AG09309 (cell line): ENCODE measurements at regions not wholly inside any gene's neighbourhood (a gene's known extent, or its start where the extent isn't known, plus 50 kb on each side); places are given as distances from the start of the nearest gene placed in this dataset.

ENCODE experiments used
- DNase-seq: peaks from one replicate; pipeline ENCODE4 v3.0.0-alpha.2; 2010; ENCODE audit warnings: low read depth
- H3K4me3 ChIP-seq: 2 replicates; pipeline ENCODE4 v1.5.1; 2011; ENCODE audit warnings: mild to moderate bottlenecking, low read depth, low read length, moderate library complexity; ENCODE audit not compliant: control insufficient read depth
- CTCF ChIP-seq: IDR thresholded peaks from 2 replicates; pipeline ENCODE4 v1.5.1; 2011; ENCODE audit warnings: mild to moderate bottlenecking, low read depth, low read length, inconsistent platforms; ENCODE audit not compliant: insufficient read depth, control insufficient read depth; ENCODE audit errors: missing control alignments

- DNase-seq = no peak
- TF ChIP-seq CTCF = no peak
- no peak overlapping the region for H3K4me3 ChIP-seq
Measured at GRCh38 chr21:32120230-32120629, 158.6 kb downstream of the MIS18A start.

- no peak overlapping the region for H3K4me3 ChIP-seq
- no peak for TF ChIP-seq CTCF
- no peak for DNase-seq
Measured at GRCh38 chr21:32119811-32120210, 159.0 kb downstream of the MIS18A start.

DNA sequence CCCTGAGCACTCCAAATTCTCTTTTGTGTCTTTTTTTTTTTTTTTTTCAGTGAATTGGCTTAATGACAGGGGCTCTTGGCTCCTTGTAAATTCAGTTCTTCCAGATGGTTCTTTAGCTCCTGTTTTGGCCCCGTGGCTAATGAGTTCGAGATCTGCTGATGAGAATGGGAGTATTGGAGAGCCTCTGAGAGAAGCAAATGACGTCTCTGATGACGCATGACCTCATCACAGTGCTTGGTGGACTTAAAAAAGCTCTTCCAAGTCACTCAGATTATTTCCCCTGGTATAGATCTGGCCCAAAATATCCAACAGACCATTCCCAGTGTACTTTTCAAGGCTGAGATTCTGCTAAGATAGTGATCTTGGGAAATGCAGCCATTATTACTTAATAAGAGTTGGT, 159.5 kb downstream of the MIS18A start:
- no peak overlapping the region for H3K4me3 ChIP-seq
- no peak for DNase-seq
- TF ChIP-seq CTCF = no peak

- H3K4me3 ChIP-seq = no peak overlapping the region
- no peak for DNase-seq
- TF ChIP-seq CTCF = no peak
Measured at GRCh38 chr21:32114419-32115035, 164.3 kb downstream of the MIS18A start.

DNA sequence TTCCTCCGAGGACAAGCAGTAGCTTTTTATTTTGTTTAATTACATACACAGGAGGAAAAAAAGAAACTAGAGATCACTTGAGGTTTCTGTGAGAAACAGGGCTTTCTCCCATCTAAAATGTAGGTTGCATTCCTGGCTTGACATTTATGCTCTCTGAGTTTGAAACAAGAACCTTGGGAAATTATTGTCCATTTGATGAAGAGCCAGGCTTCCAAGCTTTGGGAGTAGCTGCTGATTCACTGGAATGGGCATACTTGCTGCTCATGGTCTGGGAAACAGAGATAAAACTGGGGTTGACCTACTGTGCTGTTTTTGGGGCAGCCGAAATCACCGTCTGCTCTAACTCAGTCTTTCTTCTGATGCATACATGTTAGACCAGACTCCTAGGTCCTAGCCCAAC, 165.4 kb downstream of the MIS18A start:
- DNase-seq = no peak
- TF ChIP-seq CTCF = no peak
- no peak overlapping the region for H3K4me3 ChIP-seq

DNA sequence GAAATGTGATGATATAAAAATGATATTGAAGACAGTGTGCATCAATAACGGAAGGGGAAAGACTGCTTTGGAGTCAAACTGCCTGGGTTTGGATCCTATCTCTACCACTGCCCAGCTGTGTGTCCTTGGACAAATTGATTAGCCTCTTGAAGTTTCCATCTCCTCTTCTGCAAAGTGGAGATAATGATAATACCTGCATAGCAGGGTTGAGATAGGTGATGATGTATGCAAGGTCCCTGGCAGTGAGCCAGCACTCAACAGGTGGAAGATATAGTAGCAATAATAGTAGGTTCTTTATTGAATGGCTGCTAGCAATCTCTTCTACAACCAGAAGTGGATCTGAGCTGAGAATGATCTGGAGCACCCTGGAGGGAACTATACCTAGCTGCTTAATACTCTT, 166.7 kb downstream of the MIS18A start:
- no peak overlapping the region for H3K4me3 ChIP-seq
- no peak for DNase-seq
- TF ChIP-seq CTCF = no peak

GRCh38 chr21:32108566-32108965, 170.3 kb downstream of the MIS18A start:
- no peak for DNase-seq
- TF ChIP-seq CTCF = no peak
- H3K4me3 ChIP-seq = no peak overlapping the region
